Nephron (organoid): ENCODE measurements at regions not wholly inside any gene's neighbourhood (a gene's known extent, or its start where the extent isn't known, plus 50 kb on each side); places are given as distances from the start of the nearest gene placed in this dataset.

Experiments used
- H3K27ac Mint-ChIP-seq, 3 experiments: 2 replicates each; pipeline ENCODE4 v1.8.0; 2020; ENCODE audit warnings: mixed read lengths in 3 of 3, mild to moderate bottlenecking in 2 of 3, moderate library complexity in 1 of 3
- H3K27me3 Mint-ChIP-seq: 2 replicates; pipeline ENCODE4 v1.8.0; 2021; ENCODE audit warnings: low read depth, mild to moderate bottlenecking, moderate library complexity, mixed read lengths
- H3K36me3 Mint-ChIP-seq: 2 replicates; pipeline ENCODE4 v1.8.0; 2020; ENCODE audit warnings: low read depth, mixed read lengths
- H3K4me1 Mint-ChIP-seq: 2 replicates; pipeline ENCODE4 v1.8.0; 2020; ENCODE audit warnings: mixed read lengths
- H3K4me3 Mint-ChIP-seq, 3 experiments: 2 replicates each; pipeline ENCODE4 v1.8.0; 2020; ENCODE audit warnings: mild to moderate bottlenecking in 3 of 3, mixed read lengths in 3 of 3, moderate library complexity in 2 of 3
- H3K9me3 Mint-ChIP-seq: 2 replicates; pipeline ENCODE4 v1.8.0; 2020; ENCODE audit warnings: mixed read lengths
- CTCF ChIP-seq, 3 experiments: fragments of 200-600 bp; sonication (generic); IDR thresholded peaks; one replicate each; pipeline ENCODE4 v1.5.0; 2021; ENCODE audit warnings: antibody characterized with exemption in 3 of 3; ENCODE audit not compliant: unreplicated experiment in 3 of 3

GRCh38 chr17:83148317-83149028, 69.1 kb downstream of the METRNL start:
- Mint-ChIP-seq H3K4me3 (no peak overlapping the region), H3K27ac (no peak overlapping the region), H3K9me3 (peaks cover 10% of the 10 kb centered on the region), H3K27me3 (peaks cover 29% of the 10 kb centered on the region), H3K36me3 (no peaks in the 10 kb centered on the region), H3K4me1 (peaks cover 27% of the 10 kb centered on the region)
- no peak for TF ChIP-seq CTCF (IDR thresholded peaks at IDR 0.05; ENCODE audit: unreplicated experiment in 3 of 3)

GRCh38 chr17:83149029-83149725, 69.8 kb downstream of the METRNL start:
- H3K4me3 Mint-ChIP-seq: no peak overlapping the region
- TF ChIP-seq CTCF (IDR thresholded peaks at IDR 0.05; ENCODE audit: unreplicated experiment in 3 of 3): no peak

GRCh38 chr17:83149761-83150251, 70.4 kb downstream of the METRNL start:
- Mint-ChIP-seq H3K9me3 (peaks cover 8% of the 10 kb centered on the region), H3K36me3 (no peaks in the 10 kb centered on the region), H3K4me3 (no peak overlapping the region), H3K27ac (no peak overlapping the region), H3K27me3 (peaks cover 33% of the 10 kb centered on the region), H3K4me1 (peaks cover 30% of the 10 kb centered on the region)
- TF ChIP-seq CTCF (IDR thresholded peaks at IDR 0.05; ENCODE audit: unreplicated experiment in 3 of 3): no peak

More at GRCh38 chr17:83149029-83149725, 69.8 kb downstream of the METRNL start:
- Mint-ChIP-seq H3K4me1 (peaks cover 26% of the 10 kb centered on the region), H3K9me3 (peaks cover 9% of the 10 kb centered on the region), H3K27me3 (peaks cover 29% of the 10 kb centered on the region), H3K36me3 (no peaks in the 10 kb centered on the region), H3K27ac (no peak overlapping the region)

- peaks cover 31% of the 10 kb centered on the region for H3K27me3 Mint-ChIP-seq
- no peaks in the 10 kb centered on the region for H3K36me3 Mint-ChIP-seq
Observed at GRCh38 chr17:83150369-83151055, 71.1 kb downstream of the METRNL start.

GRCh38 chr17:83151056-83151441, 71.6 kb downstream of the METRNL start:
- peaks cover 5% of the 10 kb centered on the region for H3K9me3 Mint-ChIP-seq
- TF ChIP-seq CTCF (IDR thresholded peaks at IDR 0.05; ENCODE audit: unreplicated experiment in 3 of 3): no peak
- peak overlapping the region in 1 of 3 experiments; percentile 4 for H3K4me3 Mint-ChIP-seq
- peak overlapping the region; percentile 69 to 82 (median 73) for H3K27ac Mint-ChIP-seq
- H3K27me3 Mint-ChIP-seq: peaks cover 29% of the 10 kb centered on the region
- H3K36me3 Mint-ChIP-seq: no peaks in the 10 kb centered on the region
- H3K4me1 Mint-ChIP-seq: peaks cover 34% of the 10 kb centered on the region

More at GRCh38 chr17:83150369-83151055, 71.1 kb downstream of the METRNL start:
- no peak for TF ChIP-seq CTCF (IDR thresholded peaks at IDR 0.05; ENCODE audit: unreplicated experiment in 3 of 3)
- Mint-ChIP-seq H3K27ac (peak overlapping the region in 2 of 3 experiments; percentile 73 to 82), H3K4me1 (peaks cover 29% of the 10 kb centered on the region), H3K9me3 (peaks cover 8% of the 10 kb centered on the region), H3K4me3 (no peak overlapping the region)
